ENCODE measurements at regions not wholly inside any gene's neighbourhood (a gene's known extent, or its start where the extent isn't known, plus 50 kb on each side); places are given as distances from the start of the nearest gene placed in this dataset.
A peak's percentile ranks its signal among the peaks of the same experiment; 100 is the strongest.
"Not testable (repeated sequence)": the region's sequence is repeated elsewhere in the genome, so short reads cannot be mapped to it uniquely, and the experiment has no call there.

DNA sequence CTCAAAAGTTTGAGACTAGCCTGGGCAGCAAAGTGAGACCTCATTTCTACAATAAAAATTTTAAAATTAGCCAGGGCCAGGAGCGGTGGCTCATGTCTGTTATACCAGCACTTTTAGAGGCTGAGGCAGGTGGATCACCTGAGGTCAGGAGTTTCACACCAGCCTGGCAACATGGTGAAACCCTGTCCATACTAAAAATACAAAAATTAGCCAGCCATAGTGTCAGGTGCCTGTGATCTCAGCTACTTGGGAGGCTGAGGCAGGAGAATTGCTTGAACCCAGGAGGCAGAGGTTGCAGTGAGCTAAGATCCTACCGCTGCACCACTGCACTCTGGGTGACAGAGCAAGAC is 85.1 kb upstream of the MAP4 start:
- not testable (repeated sequence) for DNase-seq (ENCODE audit: low read depth)

DNA sequence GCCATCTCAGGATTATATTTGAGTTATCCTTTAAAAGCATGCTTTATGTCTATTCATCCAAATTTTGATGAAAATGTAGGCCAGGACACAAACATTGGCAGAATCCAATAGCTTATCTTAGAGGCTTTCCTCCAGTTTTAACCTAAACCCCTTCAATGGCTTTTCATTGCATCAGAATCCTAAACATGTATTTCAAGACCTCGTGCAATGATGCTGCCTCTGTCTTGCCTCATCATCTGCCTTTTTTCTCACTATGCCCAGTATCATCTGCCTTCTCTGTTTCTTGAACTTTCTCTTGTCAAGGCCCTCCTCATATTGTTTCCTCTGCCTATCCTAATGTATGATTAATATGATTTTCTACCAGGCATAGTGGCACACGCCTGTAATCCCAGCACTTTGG is 76.1 kb upstream of the MAP4 start:
- no peak for DNase-seq (ENCODE audit: low read depth)

DNA sequence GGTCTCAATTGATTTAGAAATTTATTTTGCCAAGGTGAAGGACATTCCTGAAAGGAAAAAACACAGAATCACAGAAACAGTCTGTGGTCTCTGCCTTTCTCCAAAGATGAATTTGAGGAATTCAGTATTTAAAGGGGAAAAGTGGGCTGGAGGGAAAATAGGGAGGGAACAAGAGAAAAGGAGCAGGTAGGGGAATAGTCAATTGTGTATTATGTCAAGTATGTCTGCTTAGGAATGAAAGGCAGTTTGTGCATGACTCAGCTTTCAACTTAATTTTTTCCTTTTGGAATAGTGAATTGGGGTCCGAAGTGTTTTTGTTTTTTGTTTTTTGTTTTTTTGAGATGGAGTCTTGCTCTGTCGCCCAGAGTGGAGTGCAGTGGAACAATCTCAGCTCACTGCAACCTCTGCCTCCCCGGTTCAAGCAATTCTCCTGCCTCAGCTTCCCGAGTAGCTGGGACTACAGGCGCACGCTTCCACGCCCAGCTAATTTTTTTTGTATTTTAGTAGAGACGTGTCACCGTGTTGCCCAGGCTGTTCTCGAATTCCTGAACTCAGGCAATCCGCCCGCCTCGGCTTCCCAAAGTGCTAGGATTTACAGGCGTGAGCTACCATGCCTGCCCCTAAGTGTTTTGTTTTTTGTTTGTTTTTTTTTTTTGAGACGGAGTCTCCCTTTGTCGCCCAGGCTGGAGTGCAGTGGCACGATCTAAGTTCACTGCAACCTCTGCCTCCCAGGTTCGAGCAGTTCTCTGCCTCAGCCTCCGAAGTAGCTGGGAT is 74.1 kb upstream of the MAP4 start:
- DNase-seq (ENCODE audit: low read depth), result no peak

DNA sequence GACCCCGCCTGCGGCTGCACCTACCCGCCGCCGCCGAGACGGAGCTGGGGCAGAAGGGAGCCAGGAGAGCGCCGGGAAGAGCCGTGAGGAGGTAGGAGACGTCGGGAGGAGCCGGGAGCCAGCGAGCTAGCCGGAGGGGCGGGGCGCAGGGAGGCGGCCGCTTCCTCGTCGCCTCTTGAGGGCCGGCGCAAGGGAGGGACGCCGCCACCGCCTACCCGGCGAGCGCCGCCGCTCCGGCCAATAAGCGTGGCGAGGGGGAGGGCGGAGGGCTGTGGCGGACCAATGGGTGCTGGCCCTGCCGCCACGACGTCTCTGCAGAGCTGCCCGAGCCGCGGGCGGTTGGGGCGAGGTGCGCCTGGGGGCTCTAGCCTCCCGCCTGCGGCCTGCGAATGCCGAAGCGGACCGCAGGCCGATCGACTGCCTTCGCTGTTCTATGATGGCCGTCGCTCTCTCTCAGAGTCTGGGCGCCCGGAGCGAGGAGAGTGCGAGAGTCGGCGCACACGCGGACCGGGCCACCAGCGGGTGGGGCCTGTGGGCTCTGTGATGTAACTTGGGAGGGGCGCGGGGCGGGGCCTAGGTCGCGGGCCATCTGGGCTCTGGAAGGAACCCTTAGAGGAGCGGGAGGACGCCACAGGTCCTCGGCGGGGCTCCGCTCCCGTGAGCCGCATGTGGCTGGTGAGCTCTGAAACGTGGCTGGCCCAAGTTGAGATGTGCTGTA is 72.7 kb upstream of the MAP4 start:
- DNase-seq (ENCODE audit: low read depth), result peak; percentile 92

DNA sequence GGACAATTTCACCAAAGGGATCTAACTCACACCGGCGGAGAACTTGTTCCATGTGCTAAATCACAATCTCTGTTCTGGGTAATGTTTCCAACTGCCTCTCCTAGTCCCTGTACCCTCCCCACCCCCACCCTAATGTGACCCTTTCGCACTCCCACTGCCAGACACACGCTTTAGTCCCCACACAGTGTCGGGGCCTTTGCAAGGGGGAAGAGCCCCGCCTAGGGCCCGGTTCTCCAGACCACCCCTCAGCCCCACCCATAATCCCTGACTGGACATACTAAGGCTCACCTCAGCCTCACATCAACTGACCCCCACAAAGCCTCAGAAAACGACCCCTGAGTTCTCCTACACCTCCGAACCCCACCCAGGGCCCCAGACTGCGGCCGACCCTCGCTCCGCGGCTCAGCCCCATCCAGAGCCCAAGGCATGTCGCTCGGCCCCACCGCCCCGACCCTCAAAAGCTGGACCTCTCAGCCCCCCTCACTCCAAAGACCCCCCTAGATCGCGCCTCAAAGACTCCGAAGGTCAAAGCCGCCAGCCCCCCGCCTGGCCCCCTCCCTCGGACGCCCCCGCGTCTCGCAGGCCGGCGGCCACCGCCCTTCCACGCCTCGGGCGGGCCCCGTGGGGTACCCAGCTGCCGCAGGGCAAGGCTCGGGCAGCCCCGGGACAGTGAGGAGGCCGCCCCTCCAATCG is 72.0 kb upstream of the MAP4 start:
- DNase-seq (ENCODE audit: low read depth), result peak; percentile 0

DNA sequence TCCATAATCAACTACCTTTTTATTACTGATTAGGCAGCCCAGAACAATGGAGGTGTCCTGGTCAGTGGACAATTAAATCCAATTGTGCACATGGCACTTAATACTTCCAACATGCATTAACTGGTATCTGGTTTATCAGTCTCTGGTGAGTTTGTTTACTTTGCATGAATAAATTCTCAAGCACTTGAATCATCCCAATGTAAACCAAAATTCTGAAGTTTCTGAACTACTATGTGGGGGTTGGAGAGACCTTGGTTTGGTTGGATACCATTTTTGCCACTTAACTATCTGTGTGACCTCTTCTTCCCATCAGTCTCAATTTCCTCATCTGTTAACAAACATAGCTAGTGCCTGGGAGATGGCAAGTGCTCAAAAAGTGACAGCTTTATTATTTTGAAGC is 70.5 kb upstream of the MAP4 start:
- DNase-seq (ENCODE audit: low read depth), result no peak

DNA sequence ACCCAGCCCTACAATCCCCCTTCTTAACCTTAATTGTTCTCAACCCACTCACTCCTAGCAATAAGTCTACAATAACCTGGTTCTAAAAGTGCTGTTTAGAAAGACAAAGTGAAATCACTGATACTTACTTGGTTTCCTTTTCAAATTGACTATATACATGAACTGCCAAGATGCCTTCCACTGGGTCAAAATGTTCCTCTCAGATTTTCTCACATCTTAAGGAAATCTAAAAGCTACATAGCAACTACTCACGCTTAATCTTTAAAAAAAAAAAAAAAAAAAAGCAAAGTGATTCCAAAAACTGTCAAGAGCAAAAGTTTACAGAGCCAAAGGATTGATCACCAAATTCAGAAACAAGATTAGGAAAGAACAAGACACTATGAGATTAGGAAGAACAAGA is 68.7 kb upstream of the MAP4 start:
- DNase-seq (ENCODE audit: low read depth), result no peak

DNA sequence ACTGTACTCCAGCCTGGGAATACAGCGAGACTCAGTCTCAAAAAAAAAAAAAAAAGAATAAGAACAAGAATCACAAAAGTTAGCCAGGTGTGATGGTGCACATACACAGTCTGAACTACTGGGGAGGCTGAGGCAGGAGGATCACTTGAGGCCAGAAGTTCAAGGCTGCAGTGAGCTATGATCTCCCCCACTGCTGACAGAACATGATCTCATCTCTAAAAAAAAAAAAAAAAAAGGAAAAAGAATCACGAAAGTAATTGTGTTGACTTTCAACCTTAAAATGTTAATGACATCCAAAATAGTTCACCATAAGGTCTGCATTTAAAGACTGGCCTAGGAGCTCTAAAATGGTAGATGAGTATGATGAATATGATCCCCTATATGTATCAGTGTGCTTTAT is 68.0 kb upstream of the MAP4 start:
- no peak for DNase-seq (ENCODE audit: low read depth)

DNA sequence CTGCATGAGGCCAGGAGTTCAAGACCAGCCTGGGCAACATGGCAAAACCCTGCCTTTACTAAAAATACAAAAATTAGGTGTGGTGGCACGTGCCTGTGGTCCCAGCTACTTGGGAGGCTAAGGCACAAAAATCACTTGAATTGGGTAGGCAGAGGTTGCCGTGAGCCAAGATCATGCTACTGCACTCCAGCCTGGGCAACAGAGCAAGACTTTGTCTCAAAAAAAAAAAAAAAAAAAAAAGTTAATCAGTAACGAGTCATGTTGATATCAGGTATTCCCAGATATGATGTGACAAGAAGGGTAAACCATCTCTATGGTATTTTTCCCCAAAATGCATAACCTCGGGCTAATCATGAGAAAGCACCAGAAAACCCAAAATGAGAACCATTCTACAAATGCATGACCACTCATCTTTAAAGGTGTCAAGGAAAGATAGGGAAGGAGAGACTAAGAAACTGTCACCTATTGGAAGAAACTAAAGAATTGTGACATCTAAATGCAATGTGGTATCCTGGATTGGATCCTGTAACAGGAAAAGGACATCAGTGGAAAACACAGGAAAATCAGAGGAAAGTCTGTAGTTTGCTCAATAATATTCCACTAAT is 66.5 kb upstream of the MAP4 start:
- no peak for DNase-seq (ENCODE audit: low read depth)

DNA sequence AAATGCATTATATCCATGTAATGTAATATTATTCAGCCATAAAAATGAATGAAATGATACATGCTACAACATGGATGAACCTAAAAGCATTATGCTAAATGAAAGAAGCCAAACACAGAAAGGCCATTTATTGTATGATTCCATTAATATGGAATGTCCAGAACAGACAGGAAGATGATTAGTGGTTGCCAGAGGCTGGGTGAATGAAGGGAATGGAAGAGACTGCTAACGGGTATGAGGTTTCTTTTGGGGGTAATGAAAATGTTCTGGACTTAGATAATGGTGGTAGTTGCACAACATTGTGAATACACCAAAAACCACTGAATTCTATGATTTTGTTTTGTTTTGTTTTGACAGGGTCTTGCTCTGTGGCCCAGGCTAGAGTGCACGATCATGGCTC is 61.6 kb upstream of the MAP4 start:
- no peak for DNase-seq (ENCODE audit: low read depth)

DNA sequence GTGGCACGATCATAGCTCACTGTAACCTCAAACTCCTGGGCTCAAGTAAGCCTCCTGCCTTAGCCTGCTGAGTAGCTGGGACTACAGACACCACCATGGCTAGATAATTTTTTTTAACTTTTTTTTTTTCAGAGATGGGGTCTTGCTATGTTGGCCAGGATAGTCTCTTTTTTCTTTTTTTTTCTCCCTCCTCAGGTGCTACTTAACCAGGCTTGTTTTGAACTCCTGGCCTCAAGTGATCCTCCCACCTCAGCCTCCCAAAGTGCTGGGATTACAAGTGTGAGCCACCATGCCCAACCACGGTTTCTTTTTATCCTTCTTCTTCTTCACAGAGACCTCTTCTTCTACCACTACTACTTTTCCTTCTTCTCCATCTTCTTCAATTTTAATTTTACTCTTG is 53.8 kb upstream of the MAP4 start:
- DNase-seq (ENCODE audit: low read depth), result no peak

DNA sequence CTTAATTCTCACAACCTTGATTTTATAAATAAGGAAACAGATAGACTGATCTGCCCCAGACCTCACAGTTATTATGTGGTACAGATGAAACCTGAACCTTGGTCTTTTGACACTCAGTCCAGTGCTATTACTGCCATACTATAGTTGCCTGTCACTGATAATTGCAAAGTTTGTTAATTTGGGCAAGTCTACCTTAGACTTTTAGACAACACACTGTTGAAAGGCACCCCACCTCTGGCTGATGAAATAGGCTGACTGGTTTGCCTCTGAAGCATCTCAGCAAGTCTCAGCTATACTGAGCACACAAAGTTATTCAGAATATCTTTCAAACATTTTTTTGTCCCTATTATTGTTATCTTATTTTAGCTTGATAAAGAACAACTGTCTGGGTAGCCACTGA is 53.1 kb upstream of the MAP4 start:
- no peak for DNase-seq (ENCODE audit: low read depth)

DNA sequence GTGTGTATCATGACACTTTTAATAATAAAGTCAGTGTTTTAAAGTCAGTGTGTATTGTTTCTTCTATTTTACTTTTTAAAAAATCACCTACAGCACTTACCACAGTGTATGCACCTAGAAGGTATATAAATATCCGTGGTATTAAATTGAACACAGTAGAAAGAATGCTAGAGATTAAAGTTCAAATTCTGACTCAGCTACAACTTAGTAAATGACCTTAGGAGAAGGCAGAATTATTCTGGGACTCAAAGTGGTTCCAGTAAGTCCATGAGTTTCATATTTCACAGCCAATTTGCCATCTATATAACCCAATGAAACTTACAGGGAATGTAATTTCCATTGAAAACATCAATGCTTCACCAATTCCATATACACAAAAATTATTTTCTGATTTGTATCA is 52.7 kb upstream of the MAP4 start:
- DNase-seq (ENCODE audit: low read depth), result no peak

DNA sequence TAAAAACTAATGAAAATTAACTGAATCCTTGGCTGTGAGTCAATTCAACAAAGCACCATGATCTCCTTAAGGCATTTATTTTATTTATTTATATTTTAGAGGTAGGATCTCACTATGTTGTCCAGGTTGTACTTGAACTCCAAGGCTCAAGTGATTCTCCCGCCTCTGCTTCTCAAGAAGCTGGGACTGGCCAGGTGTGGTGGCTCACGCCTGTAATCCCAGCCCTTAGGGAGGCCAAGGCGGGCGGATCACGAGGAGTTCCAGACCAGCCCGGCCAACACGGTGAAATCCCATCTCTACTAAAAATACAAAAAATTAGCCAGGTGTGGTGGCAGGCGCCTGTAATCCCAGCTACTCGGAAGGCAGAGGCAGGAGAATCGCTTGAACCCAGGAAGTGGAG is 52.1 kb upstream of the MAP4 start:
- DNase-seq (ENCODE audit: low read depth), result not testable (repeated sequence)

DNA sequence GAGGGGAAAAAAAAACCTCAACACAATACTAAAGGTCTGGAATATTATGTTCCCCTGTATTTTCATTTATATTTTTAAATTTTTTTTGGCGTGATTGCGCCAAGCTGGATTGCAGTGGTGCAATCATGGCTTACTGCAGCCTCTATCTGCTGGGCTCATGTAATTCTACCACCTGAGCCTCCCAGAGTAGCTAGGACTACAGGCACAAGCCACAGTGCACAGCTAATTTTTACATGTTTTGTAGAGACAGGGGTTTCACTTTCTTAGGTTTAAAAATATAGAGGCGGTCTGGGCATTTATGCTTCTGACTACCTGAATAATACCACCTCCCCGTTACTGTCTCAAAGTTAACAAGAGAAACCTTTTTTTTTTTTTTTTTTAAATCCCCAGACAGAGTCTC is 51.1 kb upstream of the MAP4 start:
- DNase-seq (ENCODE audit: low read depth), result no peak

All from activated T-cell treated with anti-CD3 and anti-CD28 coated beads for 1 hour (primary cell).